ENCODE measurements at regions not wholly inside any gene's neighbourhood (a gene's known extent, or its start where the extent isn't known, plus 50 kb on each side); places are given as distances from the start of the nearest gene placed in this dataset.

- TF ChIP-seq PKNOX1 (IDR thresholded peaks at IDR 0.05) = no peak
- TF ChIP-seq NFXL1 (CRISPR knock-in tag; IDR thresholded peaks at IDR 0.05) = no peak
- TF ChIP-seq RAD21 (CRISPR knock-in tag; conservative IDR thresholded peaks at IDR 0.05 in 1 of 2, IDR thresholded peaks at IDR 0.05 in 1 of 2) = no peak
- no peak for TF ChIP-seq NCOA1 (IDR thresholded peaks at IDR 0.05; ENCODE audit: low read depth)
- TF ChIP-seq ZC3H4 (CRISPR knock-in tag; IDR thresholded peaks at IDR 0.05; ENCODE audit: borderline replicate concordance) = no peak
- no peak for TF ChIP-seq EZH2 (IDR thresholded peaks at IDR 0.05; ENCODE audit: borderline replicate concordance, low read depth, low read length)
Measured at GRCh38 chr1:114274621-114275317, 121.1 kb upstream of the SYT6 start.

Measured in K562 (cell line).